ENCODE measurements at regions not wholly inside any gene's neighbourhood (a gene's known extent, or its start where the extent isn't known, plus 50 kb on each side); places are given as distances from the start of the nearest gene placed in this dataset.

- Mint-ChIP-seq H3K27me3 (no peaks in the 10 kb centered on the region), H3K4me1 (no peaks in the 10 kb centered on the region), H3K9me3 (ENCODE audit: low read depth) (peaks cover 5% of the 10 kb centered on the region), H3K4me3 (no peak overlapping the region), H3K36me3 (ENCODE audit: low read depth) (no peaks in the 10 kb centered on the region), H3K27ac (no peak overlapping the region)
- ATAC-seq (no peak), DNase-seq (no peak)
- CTCF ChIA-PET, result interaction anchor here (1.1 kb wide), 1 partner anchor 8 kb away, joined by 3 read pairs; no protein-coding TSS in a partner anchor
- intact Hi-C loops (cut with DNase I, micrococcal nuclease), result no loop called here
- POLR2A ChIA-PET, result no interaction called here
These were observed 975.6 kb downstream of the GALC start for GRCh38 chr14:87017335-87017734.

GRCh38 chr14:87014856-87015255 is 978.1 kb downstream of the GALC start:
- no peak for ATAC-seq
- DNase-seq, result no peak
- Mint-ChIP-seq H3K4me3 (no peak overlapping the region), H3K27me3 (no peaks in the 10 kb centered on the region), H3K27ac (no peak overlapping the region), H3K36me3 (ENCODE audit: low read depth) (no peaks in the 10 kb centered on the region), H3K4me1 (no peaks in the 10 kb centered on the region), H3K9me3 (ENCODE audit: low read depth) (peaks cover 7% of the 10 kb centered on the region)
- POLR2A ChIA-PET, result no interaction called here
- CTCF ChIA-PET, result no interaction called here
- intact Hi-C loops (cut with DNase I, micrococcal nuclease), result no loop called here

DNA sequence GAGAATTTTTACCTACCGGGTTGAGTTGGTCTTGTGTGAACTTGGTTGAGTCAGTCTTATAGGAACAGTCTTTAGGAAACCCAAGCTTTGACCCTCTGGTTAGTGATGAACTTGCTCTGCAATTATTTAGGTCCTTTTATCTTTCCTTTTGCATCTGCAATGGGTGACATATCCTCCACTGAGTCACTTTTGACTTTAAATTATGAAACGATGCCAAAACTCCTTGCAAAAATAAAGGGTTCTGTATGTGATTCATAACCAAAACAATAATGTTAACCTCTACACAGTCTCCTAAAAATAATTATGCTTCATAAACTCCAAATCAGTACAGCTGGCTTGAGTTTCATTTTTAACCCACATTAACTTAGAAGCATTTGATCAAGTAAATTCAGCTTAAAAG is 979.4 kb downstream of the GALC start:
- no peaks in the 10 kb centered on the region for H3K4me1 Mint-ChIP-seq
- H3K27me3 Mint-ChIP-seq, result no peaks in the 10 kb centered on the region
- ChIA-PET POLR2A (no interaction called here), CTCF (no interaction called here)
- DNase-seq (no peak), ATAC-seq (no peak)
- no peak overlapping the region for H3K27ac Mint-ChIP-seq
- H3K36me3 Mint-ChIP-seq (ENCODE audit: low read depth), result no peaks in the 10 kb centered on the region
- no peak overlapping the region for H3K4me3 Mint-ChIP-seq
- intact Hi-C loops (cut with DNase I, micrococcal nuclease), result no loop called here
- H3K9me3 Mint-ChIP-seq (ENCODE audit: low read depth), result peaks cover 7% of the 10 kb centered on the region

DNA sequence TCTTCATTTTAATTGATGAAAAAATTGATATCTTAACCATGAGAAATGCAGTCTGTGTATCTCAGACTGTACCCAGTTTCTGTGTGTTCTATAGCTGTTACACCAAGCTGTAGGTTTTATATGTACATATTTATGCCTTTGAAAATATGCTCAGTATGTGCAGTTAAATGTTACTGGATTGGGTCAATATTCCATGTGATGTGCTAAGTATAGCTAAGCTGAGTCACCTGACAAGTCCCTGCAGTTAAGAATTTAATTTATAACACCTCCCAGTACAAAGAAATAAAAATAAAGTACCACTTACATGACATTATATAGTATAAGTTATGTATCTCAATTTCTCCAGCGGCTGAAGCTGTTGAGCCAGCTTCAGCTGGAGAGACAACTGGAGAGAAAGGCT is 984.0 kb downstream of the GALC start:
- ChIA-PET POLR2A (no interaction called here), CTCF (interaction anchor here (1.0 kb wide), 1 partner anchor 9 kb away, joined by 3 read pairs; no protein-coding TSS in a partner anchor)
- H3K27me3 Mint-ChIP-seq, result no peaks in the 10 kb centered on the region

DNA sequence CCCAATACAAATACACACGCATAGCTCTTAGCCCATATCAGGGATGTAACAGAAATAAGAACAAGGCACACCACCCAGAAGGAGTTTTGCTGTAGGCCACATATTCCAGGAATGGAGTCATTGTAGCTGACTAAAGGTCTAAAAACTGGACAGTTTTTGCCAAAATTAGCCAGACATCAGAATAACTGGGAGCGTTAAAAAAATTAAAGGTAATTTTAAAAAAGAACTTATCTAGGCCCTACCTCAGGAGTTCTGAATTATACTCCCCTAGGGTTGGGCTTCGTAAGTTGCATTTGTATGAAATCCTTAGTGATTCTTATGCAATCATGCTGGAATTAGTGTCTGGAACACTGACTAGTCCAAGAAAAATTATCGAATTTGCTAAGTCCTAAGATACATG is 987.7 kb downstream of the GALC start:
- ATAC-seq, result no peak
- CTCF ChIA-PET, result interaction anchor here (0.7 kb wide), 1 partner anchor 157 kb away, joined by 3 read pairs; no protein-coding TSS in a partner anchor
- POLR2A ChIA-PET, result no interaction called here
- no peak for DNase-seq
- Mint-ChIP-seq H3K4me1 (no peaks in the 10 kb centered on the region), H3K36me3 (ENCODE audit: low read depth) (no peaks in the 10 kb centered on the region), H3K27me3 (no peaks in the 10 kb centered on the region), H3K4me3 (no peak overlapping the region), H3K27ac (no peak overlapping the region), H3K9me3 (ENCODE audit: low read depth) (peaks cover 5% of the 10 kb centered on the region)
- intact Hi-C loops (cut with DNase I, micrococcal nuclease), result no loop called here

More for the DNA sequence above, 984.0 kb downstream of the GALC start:
- Mint-ChIP-seq H3K9me3 (ENCODE audit: low read depth) (peaks cover 7% of the 10 kb centered on the region), H3K27ac (no peak overlapping the region), H3K36me3 (ENCODE audit: low read depth) (no peaks in the 10 kb centered on the region), H3K4me3 (no peak overlapping the region), H3K4me1 (no peaks in the 10 kb centered on the region)
- intact Hi-C loops (cut with DNase I, micrococcal nuclease), result no loop called here
- ATAC-seq, result no peak
- no peak for DNase-seq

DNA sequence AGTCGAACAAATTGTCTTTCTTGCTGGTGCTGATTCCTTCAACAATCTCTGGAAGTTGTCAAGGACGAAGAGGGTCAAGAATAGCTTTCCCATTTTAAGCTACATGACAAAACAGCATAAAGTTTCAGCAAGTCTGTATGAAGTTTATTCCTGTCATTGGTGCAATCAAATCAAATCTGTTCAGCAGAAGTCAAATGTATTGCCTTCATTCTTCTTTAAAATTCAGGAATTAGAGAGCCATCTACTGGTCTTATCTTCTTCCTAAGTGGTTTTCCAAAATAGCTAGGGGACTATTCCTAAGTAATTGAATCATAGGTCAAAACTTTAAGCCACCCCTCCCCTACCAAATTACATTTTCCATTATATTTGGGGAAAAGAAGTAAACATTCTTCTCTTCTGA is 990.2 kb downstream of the GALC start:
- Mint-ChIP-seq H3K27ac (no peak overlapping the region), H3K9me3 (ENCODE audit: low read depth) (peaks cover under 1% of the 10 kb centered on the region), H3K36me3 (ENCODE audit: low read depth) (no peaks in the 10 kb centered on the region), H3K4me1 (no peaks in the 10 kb centered on the region), H3K4me3 (no peak overlapping the region), H3K27me3 (no peaks in the 10 kb centered on the region)
- intact Hi-C loops (cut with DNase I, micrococcal nuclease), result no loop called here
- CTCF ChIA-PET, result no interaction called here
- ATAC-seq (no peak), DNase-seq (no peak)
- POLR2A ChIA-PET, result no interaction called here

DNA sequence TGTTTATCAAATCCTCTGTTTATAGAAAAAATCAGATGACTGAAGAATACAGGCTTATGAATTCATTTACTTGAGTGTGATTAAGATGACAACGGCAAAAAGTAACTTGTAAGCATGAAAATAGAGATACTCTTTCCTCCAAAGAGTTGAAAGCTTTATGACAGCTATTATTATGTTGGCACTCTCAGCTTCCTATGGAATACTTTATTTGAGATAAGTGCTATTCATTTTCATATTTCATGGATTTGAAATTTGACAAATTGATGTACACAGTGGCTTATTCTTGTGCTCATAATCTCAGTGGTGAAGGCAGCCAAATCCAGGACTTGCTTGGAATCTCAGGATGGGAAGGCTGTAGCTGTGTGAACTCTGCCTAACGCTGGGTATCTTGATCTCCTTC is 991.6 kb downstream of the GALC start:
- intact Hi-C loops (cut with DNase I, micrococcal nuclease), result no loop called here
- H3K36me3 Mint-ChIP-seq (ENCODE audit: low read depth), result no peaks in the 10 kb centered on the region
- no peak overlapping the region for H3K27ac Mint-ChIP-seq

DNA sequence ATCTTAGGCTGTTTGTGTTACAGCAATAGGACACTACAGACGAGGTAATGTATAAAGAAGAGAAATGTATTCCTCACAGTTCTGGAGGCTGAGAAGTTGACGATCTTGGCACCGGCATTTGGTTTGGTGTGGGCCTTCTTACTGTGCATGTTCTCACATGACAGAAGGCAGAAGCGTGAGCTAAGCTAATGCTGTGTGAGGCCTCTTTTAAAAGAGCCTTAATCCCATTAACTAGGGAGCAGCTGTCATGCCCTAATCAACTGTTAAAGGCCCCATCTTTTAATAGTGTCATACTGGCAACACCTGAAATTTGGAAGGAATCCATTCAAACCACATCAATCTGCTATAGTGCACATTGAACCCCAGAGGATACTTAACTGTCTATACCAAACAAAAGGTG is 992.9 kb downstream of the GALC start:
- no peak for DNase-seq
- H3K36me3 Mint-ChIP-seq (ENCODE audit: low read depth), result no peaks in the 10 kb centered on the region
- H3K27ac Mint-ChIP-seq, result no peak overlapping the region
- intact Hi-C loops (cut with DNase I, micrococcal nuclease), result no loop called here
- POLR2A ChIA-PET, result no interaction called here
- ATAC-seq, result no peak
- no peaks in the 10 kb centered on the region for H3K4me1 Mint-ChIP-seq
- no peaks in the 10 kb centered on the region for H3K27me3 Mint-ChIP-seq
- CTCF ChIA-PET, result no interaction called here
- H3K9me3 Mint-ChIP-seq (ENCODE audit: low read depth), result peaks cover 2% of the 10 kb centered on the region
- no peak overlapping the region for H3K4me3 Mint-ChIP-seq

More for the DNA sequence above, 991.6 kb downstream of the GALC start:
- H3K9me3 Mint-ChIP-seq (ENCODE audit: low read depth), result peaks cover 2% of the 10 kb centered on the region
- H3K27me3 Mint-ChIP-seq, result no peaks in the 10 kb centered on the region
- no peak for ATAC-seq
- ChIA-PET POLR2A (no interaction called here), CTCF (no interaction called here)
- no peak for DNase-seq
- H3K4me1 Mint-ChIP-seq, result no peaks in the 10 kb centered on the region
- H3K4me3 Mint-ChIP-seq, result no peak overlapping the region

DNA sequence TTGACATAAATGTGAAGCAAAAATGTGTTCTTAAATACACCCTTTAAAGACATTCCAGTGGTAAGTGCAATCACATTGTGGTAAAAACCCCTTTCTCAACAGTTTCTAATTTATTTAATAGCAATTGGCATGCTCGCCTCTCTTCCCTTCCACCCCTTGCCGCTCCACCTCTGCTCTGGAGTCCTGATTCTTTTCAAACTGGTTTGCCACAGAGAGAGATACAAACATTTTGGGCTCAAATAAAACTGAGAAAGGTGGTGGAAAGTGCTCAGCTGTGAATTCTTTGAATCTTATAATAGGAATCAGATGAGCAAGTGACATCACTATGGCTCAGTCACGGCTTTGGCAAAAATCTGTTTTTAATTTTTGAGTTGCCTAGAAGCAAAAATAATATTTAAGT is 993.9 kb downstream of the GALC start:
- intact Hi-C loops (cut with DNase I, micrococcal nuclease), result no loop called here

DNA sequence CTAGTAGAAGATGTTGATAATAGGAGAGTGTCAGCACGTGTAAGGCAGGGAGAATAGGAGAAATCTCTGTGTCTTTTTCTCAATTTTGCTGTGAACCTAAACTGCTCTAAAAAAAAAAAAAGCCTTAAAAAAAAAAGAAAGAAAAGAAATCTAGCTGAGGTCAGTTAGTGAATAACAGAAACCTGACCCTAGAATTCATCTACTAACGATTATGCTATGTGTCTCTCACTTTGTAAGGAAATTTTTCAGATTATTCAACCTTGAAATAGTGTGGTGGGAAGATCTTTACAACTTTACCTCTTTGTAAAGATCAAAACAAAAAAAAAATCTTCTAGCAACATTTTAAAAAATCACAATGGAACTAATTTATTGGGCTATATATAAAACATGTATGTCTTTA is 995.7 kb downstream of the GALC start:
- Mint-ChIP-seq H3K36me3 (ENCODE audit: low read depth) (no peaks in the 10 kb centered on the region), H3K4me1 (no peaks in the 10 kb centered on the region), H3K4me3 (no peak overlapping the region), H3K9me3 (ENCODE audit: low read depth) (peaks cover 2% of the 10 kb centered on the region), H3K27ac (no peak overlapping the region), H3K27me3 (no peaks in the 10 kb centered on the region)
- CTCF ChIA-PET, result no interaction called here
- POLR2A ChIA-PET, result no interaction called here
- no peak for DNase-seq
- intact Hi-C loops (cut with DNase I, micrococcal nuclease), result no loop called here
- no peak for ATAC-seq

More for the DNA sequence above, 993.9 kb downstream of the GALC start:
- ChIA-PET CTCF (no interaction called here), POLR2A (no interaction called here)
- Mint-ChIP-seq H3K4me1 (no peaks in the 10 kb centered on the region), H3K27ac (no peak overlapping the region), H3K36me3 (ENCODE audit: low read depth) (no peaks in the 10 kb centered on the region), H3K9me3 (ENCODE audit: low read depth) (peaks cover 2% of the 10 kb centered on the region), H3K27me3 (no peaks in the 10 kb centered on the region), H3K4me3 (no peak overlapping the region)
- no peak for ATAC-seq
- DNase-seq, result no peak

DNA sequence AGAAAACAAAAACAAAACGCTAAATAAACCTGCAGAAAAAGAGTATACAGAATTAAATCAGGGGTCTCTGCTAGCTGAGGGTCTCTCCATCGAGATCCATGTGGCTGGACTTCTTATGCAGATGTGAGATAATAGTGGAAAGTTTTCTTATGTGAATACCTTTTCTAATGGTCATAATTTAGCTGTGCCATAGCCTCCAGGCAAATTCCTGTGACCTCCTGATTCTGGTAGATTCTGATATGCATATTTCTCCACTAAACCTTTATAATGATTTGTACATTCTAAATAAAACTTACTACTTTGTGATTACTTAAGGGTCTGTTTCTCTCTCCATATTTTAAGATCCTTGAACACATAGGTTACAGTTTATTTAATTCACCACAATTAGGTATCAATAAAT is 1002.6 kb downstream of the GALC start:
- no peak overlapping the region for H3K4me3 Mint-ChIP-seq
- no peak overlapping the region for H3K27ac Mint-ChIP-seq
- H3K4me1 Mint-ChIP-seq, result no peaks in the 10 kb centered on the region
- H3K27me3 Mint-ChIP-seq, result no peaks in the 10 kb centered on the region
- POLR2A ChIA-PET, result no interaction called here
- DNase-seq (no peak), ATAC-seq (no peak)
- peaks cover 2% of the 10 kb centered on the region for H3K9me3 Mint-ChIP-seq (ENCODE audit: low read depth)
- CTCF ChIA-PET, result no interaction called here
- intact Hi-C loops (cut with DNase I, micrococcal nuclease), result no loop called here
- H3K36me3 Mint-ChIP-seq (ENCODE audit: low read depth), result no peaks in the 10 kb centered on the region

GRCh38 chr14:86989285-86989684 is 1003.7 kb downstream of the GALC start:
- peaks cover 2% of the 10 kb centered on the region for H3K9me3 Mint-ChIP-seq (ENCODE audit: low read depth)
- H3K27ac Mint-ChIP-seq, result no peak overlapping the region
- H3K4me3 Mint-ChIP-seq, result no peak overlapping the region
- H3K4me1 Mint-ChIP-seq, result no peaks in the 10 kb centered on the region
- ChIA-PET CTCF (no interaction called here), POLR2A (no interaction called here)
- no peaks in the 10 kb centered on the region for H3K36me3 Mint-ChIP-seq (ENCODE audit: low read depth)
- ATAC-seq, result no peak
- DNase-seq, result no peak
- intact Hi-C loops (cut with DNase I, micrococcal nuclease), result no loop called here
- no peaks in the 10 kb centered on the region for H3K27me3 Mint-ChIP-seq

DNA sequence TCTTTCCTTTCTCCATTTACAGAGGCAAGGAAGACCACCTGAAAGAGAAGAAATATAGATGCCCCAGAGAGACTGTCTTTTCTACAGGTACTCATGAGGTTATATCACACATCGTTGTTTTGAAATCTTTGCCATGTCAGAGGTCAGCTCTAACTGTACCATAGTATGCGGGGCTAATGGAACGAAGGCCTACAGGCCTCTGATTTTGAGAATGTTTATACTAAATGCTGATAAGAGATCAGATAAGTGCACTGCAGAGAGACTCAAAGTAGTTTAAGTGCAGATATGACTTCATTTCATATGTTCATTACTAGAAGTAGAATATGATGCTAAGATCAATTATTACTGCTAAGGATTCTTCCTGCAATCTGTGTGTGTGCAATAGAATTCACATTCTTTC is 1005.0 kb downstream of the GALC start:
- Mint-ChIP-seq H3K36me3 (ENCODE audit: low read depth) (no peaks in the 10 kb centered on the region), H3K27ac (no peak overlapping the region), H3K9me3 (ENCODE audit: low read depth) (peaks cover 4% of the 10 kb centered on the region), H3K27me3 (no peaks in the 10 kb centered on the region), H3K4me1 (no peaks in the 10 kb centered on the region), H3K4me3 (no peak overlapping the region)
- POLR2A ChIA-PET, result no interaction called here
- intact Hi-C loops (cut with DNase I, micrococcal nuclease), result no loop called here
- ATAC-seq (no peak), DNase-seq (no peak)
- CTCF ChIA-PET, result no interaction called here
